HG03378 (cell line): ENCODE measurements at regions not wholly inside any gene's neighbourhood (a gene's known extent, or its start where the extent isn't known, plus 50 kb on each side); places are given as distances from the start of the nearest gene placed in this dataset.

Experiments used
- ATAC-seq: cut with Tn5 transposase; IDR thresholded peaks from one replicate; pipeline ENCODE4 v1.9.1; 2021; ENCODE audit warnings: mild to moderate bottlenecking, moderate library complexity; ENCODE audit not compliant: unreplicated experiment

DNA sequence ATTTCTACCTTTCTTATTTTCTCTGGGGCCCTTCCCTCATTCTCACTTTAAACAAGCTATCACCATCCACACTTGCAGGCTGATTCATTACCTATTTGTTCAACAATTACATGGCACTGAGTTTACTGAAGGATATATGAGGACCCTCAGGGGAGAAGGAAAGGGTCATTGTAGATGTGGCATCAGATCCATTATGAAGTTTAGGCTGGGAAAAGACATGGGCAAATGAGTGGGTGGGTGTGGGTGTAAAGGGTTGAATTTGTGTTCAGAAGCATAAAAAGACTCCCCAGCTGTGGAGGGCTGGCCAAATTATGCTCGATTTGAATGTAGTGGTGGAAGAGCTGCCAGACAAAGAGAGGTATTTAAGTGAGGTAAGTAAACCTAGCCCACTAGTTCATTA lies 55.9 kb upstream of the MTAP start:
- ATAC-seq: no peak

DNA sequence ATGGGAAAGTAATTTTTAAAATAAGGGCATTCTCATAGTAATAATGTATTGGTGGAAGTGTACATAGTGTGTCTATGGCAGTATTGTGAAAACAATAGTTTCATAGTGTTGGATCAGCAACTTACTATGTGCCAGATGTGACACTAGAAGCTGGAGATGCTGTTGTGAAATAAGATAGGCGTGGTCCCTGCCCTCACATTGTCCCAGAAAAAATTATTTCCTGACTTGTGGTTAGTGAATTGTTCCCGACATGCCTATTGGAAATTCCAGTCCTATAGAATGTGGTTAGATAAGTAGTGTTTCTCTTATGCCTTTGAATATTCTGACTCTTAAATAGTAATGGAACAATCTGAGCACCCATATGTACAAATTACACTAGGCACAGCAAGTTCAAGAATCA lies 55.3 kb upstream of the MTAP start:
- no peak for ATAC-seq

DNA sequence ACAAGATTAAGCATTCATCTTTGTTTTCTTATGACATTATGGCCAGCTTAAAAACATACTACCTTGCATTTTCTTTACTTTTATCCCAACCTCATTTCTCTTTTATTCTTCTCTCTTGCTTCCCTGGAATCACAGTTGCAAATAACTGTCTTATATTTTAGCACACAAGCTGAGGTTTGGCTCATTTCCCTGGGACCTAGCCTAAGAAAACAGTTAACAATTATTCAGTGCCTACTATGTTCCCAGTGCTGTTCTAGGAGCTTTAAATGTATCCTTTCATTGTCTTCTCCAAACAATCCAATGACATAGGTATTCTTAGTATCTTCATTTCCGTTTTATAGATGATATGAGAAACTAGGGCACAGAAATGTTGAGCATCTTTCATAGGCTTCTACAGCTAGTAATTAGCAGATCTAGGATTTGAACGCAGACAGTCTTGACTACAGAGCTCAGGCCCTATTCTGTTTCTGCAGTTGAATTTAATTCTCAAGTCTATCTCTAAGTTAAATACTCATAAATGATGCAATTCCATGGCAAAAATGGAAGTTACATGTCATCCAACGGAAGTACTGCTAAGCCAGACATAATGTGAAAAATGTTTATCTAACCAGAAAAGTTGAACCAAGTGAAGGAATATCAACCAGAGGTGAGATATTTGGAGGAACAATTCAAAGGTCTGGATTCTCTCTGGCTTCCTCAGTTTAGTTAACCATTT lies 52.3 kb upstream of the MTAP start:
- ATAC-seq: no peak

DNA sequence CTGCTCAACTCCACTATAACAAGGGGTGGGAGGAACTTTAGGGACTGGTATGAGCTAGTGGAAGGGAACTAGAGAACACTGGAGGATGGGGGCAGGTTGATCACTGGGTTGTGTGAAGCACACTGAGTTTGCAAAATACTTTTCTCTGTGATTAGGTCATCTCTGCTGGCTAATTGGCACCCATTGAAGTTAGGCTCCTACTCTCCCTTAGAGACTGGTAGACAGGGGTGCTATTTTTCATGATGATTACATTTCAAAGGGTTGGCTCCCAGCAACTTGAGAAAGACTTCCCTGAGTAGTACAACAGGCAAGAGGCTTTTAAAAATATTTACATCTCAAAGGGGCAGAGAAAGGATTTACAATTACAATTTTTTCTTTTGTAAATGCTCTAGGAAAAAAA lies 50.4 kb upstream of the MTAP start:
- no peak for ATAC-seq
